ACC112 (cell line): ENCODE measurements at regions not wholly inside any gene's neighbourhood (a gene's known extent, or its start where the extent isn't known, plus 50 kb on each side); places are given as distances from the start of the nearest gene placed in this dataset.
"Not testable (repeated sequence)": the region's sequence is repeated elsewhere in the genome, so short reads cannot be mapped to it uniquely, and the experiment has no call there.

Experiments used
- H2AFZ ChIP-seq: fragments of 200-600 bp; sonication (generic); one replicate; pipeline ENCODE4 v1.6.0; 2017; ENCODE audit warnings: antibody characterized with exemption, low read length; ENCODE audit not compliant: unreplicated experiment
- H3K27ac ChIP-seq: fragments of 200-600 bp; sonication (generic); 2 replicates; pipeline ENCODE4 v1.5.1; 2014; ENCODE audit warnings: low read depth, mild to moderate bottlenecking, antibody characterized with exemption, low read length, moderate library complexity
- H3K27me3 ChIP-seq: fragments of 200-600 bp; sonication (generic); 2 replicates; pipeline ENCODE4 v1.6.1; 2014; ENCODE audit warnings: mild to moderate bottlenecking, antibody characterized with exemption, low read length, moderate library complexity, mixed read lengths; ENCODE audit not compliant: insufficient read depth
- H3K36me3 ChIP-seq: fragments of 200-600 bp; sonication (generic); 2 replicates; pipeline ENCODE4 v1.6.1; 2016; ENCODE audit warnings: mild to moderate bottlenecking, antibody characterized with exemption, low read length, moderate library complexity, mixed read lengths; ENCODE audit not compliant: insufficient read depth
- H3K4me1 ChIP-seq: fragments of 200-600 bp; sonication (generic); one replicate; pipeline ENCODE4 v1.6.1; 2016; ENCODE audit warnings: low read length, mixed read lengths; ENCODE audit not compliant: insufficient read depth, unreplicated experiment, control insufficient read depth
- H3K4me3 ChIP-seq: fragments of 200-600 bp; sonication (generic); 2 replicates; pipeline ENCODE4 v1.5.1; 2014; ENCODE audit warnings: mild to moderate bottlenecking, low read depth, low read length
- H3K79me2 ChIP-seq: fragments of 200-600 bp; sonication (generic); one replicate; pipeline ENCODE4 v1.6.0; 2016; ENCODE audit warnings: low read length; ENCODE audit not compliant: control insufficient read depth, unreplicated experiment, insufficient read depth

DNA sequence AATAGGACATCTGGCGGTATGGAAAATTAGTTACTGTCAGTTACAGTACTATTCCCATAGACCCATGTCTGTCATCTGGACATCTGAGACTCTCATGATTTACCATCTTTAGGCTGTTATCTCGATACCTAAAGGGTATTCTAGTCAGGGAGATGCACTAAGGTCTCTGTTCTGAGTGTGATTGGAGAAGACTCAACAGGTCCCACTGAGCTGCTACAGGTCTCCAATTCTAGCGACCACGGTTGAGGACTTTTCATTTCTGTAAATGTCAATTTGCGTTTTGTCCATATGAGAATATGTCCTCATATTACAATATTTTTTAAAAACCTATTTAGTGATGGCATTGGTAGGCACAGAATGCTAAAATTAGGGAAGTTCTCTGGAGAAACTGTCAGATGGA lies 1160.2 kb downstream of the TMEM121 start:
- Histone ChIP-seq H3K4me1 (no peaks in the 10 kb centered on the region), H2AFZ (no peak overlapping the region), H3K27me3 (no peaks in the 10 kb centered on the region), H3K79me2 (no peaks in the 10 kb centered on the region), H3K27ac (no peak overlapping the region), H3K4me3 (no peak overlapping the region), H3K36me3 (no peaks in the 10 kb centered on the region)

DNA sequence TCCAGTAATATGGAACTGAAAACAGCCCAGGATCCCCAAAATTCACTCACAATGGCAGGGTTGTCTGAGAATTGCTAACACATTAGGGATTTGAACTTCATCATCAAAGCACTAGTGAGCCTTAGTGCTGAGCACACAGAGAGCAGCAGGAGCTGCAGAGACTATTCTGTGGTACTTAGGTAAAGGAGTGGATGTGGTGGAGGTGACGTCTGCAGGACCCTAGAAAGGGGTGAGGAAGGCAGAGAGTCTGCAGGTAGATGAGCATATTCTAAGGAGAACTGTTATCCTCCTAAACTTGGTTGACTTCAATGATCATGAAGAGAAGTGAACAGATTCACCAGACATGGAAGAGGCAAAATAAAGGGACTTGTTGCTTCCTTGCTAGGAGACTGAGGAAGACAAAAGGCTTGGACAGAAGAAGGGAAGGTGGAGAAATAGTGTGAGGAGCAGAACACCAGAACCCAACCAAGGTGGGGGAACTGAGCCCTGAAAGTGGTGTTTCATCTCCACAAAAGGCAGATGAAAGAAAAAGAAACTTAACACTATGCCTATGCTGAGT lies 1164.0 kb downstream of the TMEM121 start:
- no peak overlapping the region for H2AFZ ChIP-seq
- H3K4me3 ChIP-seq: no peak overlapping the region
- H3K27me3 ChIP-seq: no peaks in the 10 kb centered on the region
- H3K27ac ChIP-seq: no peak overlapping the region
- H3K79me2 ChIP-seq: no peaks in the 10 kb centered on the region
- no peaks in the 10 kb centered on the region for H3K36me3 ChIP-seq
- H3K4me1 ChIP-seq: no peaks in the 10 kb centered on the region

DNA sequence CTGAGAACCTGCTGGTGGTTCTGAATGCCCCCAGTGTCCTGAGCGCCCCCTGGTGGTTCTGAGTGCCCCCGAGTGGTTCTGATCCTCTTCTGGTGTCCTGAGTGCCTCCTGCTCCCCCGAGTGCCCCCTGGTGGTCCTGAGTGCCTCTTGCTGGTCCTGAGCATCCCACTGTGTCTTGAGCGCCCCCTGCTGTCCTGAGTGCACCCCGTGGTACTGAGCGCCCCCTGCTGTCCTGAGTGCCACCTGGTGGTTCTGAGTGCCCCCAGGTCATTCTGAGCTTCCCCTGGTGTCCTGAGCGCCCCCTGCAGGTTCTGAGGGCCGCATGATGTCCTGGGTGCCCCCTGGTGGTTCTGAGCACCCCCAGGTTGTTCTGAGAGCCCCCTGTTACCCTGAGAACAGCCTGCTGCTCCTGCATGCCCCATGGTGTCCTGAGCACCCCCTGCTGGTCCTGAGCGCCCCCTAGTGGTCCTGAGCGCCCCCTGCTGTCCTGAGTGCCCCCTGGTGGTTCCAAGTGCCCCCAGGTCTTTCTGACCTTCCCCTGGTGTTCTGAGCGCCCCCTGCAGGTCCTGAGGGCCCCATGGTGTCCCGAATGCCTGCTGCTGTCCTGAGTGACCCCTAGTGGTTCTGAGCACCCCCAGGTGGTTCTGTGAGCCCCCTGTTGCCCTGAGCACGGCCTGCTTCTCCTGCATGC lies 1165.4 kb downstream of the TMEM121 start:
- H3K79me2 ChIP-seq: no peaks in the 10 kb centered on the region
- H3K27ac ChIP-seq: no peak overlapping the region
- H3K27me3 ChIP-seq: no peaks in the 10 kb centered on the region
- no peak overlapping the region for H3K4me3 ChIP-seq
- no peaks in the 10 kb centered on the region for H3K36me3 ChIP-seq
- H2AFZ ChIP-seq: no peak overlapping the region
- no peaks in the 10 kb centered on the region for H3K4me1 ChIP-seq

DNA sequence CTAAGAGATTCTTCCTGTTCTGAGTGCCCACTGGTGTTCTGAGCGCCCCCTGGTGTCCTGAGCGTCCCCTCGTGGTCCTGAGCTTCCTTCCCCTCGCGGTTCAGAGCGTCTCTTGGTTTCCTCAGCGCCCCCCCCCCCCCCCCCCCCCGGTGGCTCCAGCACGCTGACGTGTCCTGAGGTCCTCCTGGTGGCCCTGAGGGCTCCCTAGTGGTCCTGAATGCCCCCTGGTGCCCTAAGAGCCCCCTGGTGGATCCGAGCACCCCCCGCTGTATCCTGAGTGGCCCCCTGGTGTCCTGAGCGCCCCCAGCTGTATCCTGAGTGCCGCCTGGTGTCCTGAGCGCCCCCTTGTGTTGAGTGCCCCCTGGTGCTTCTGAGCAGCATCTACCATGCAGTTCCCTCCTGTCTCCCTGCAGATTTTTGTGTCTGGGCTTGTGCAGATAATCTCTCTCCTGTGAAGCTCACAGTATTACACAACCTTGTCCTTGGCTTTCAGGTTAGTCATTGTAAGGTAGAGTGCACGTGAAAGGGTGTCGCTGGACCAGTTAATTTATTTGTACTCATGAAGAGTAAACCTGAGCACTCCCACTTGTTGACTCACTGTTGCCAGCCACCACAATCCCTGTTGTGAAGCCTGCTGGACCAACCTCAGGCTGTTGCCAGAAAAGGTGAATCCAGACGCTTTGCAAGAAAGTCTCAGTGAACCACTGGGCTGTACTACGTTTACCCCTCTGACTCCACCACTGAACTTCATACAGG lies 1168.4 kb downstream of the TMEM121 start:
- Histone ChIP-seq H2AFZ (no peak overlapping the region), H3K4me3 (no peak overlapping the region), H3K27ac (no peak overlapping the region), H3K36me3 (no peaks in the 10 kb centered on the region), H3K4me1 (no peaks in the 10 kb centered on the region), H3K27me3 (no peaks in the 10 kb centered on the region), H3K79me2 (no peaks in the 10 kb centered on the region)

DNA sequence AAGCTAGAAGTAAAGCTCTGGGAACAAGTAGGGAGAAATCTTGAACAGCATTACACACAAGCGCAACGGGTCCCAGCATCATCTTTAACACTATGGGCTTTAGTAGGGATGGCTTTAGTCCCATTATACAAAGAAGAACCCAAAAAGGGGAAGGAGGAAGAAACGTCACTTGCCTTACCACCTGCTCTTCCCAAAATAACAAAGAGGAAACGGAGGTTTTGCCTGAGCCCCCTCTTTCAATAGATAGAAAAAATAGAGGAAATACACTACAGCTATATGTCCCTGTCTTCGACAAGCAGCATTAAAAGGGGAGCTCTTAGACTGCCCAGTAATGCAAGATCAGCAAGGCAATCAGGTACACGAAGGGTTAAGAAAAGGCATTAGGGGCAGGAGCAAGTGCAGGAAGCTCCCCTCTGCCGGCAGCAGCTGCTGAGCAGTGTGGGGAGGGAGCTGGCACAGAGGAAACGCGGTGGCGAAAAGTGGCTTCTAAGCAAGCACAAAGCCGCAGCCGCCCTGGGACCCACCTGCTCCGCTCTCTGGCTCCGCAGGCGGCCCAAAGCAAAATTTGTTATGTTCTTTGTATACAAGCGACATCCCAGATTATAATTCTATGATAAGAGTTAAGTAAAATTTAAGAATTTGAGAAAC lies 1172.4 kb downstream of the TMEM121 start:
- H3K4me1 ChIP-seq, H3K79me2 ChIP-seq, H3K4me3 ChIP-seq, H3K27me3 ChIP-seq, H2AFZ ChIP-seq, H3K36me3 ChIP-seq, H3K27ac ChIP-seq: not testable (repeated sequence)

DNA sequence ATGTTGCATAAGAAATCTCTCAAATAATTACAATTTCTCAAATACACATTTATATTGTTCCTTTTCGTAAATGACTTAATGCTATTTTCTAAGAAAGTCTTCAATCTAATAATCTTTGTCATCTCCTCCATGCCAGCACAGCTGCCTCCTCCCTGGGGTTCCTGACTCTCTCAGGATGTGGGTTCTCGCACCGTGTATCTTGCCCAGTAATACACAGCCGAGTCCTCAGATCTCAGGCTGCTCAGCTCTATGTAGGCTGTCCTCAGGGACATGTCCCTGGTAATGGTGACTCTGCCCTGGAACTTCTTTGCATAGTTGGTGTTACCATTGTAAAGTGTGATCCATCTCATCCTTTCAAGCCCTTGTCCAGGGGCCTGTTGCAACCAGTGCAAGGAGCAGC lies 1177.3 kb downstream of the TMEM121 start:
- not testable (repeated sequence) for H3K4me3 ChIP-seq, H3K27ac ChIP-seq, H3K27me3 ChIP-seq, H3K4me1 ChIP-seq, H2AFZ ChIP-seq, H3K36me3 ChIP-seq, H3K79me2 ChIP-seq

DNA sequence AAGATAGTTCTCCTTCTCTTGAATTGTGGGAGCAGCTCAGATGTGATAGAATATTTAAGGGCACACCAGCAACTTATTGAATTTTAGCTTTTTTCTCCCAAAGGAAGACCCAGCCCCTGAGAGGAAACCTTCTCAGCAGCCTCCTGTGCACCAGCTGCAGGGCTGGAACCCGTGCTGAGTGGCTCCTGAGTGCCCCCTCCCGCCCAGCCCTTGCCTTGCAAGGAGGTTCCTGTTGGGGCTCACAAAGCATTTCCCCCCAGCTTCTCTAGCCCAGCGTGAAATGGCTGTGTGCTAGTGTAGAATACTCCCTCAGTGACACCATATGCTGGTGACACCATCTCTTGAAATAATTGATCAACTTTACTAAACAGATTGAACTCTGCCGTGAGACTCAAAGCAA lies 1180.1 kb downstream of the TMEM121 start:
- not testable (repeated sequence) for H3K27ac ChIP-seq, H3K79me2 ChIP-seq

DNA sequence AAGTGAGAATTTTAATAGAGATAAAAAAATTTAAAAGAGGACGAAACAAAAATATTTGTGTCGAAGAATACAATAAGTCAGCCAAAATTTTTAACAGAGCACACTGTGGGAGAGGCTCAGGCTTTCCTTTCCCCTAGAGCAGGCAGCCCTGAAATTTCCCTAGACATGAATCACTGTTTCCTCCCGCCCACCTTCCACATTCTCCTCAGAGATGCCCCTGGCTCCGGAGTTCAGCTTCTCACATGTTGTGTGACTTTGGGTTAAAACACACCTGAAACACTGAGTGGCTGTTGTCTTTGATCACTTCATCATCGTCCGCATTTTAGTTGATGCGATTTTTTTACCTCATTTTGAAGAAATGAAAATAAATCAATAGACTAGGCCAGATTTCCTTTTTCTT lies 1183.8 kb downstream of the TMEM121 start:
- not testable (repeated sequence) for H3K79me2 ChIP-seq, H3K4me3 ChIP-seq, H3K4me1 ChIP-seq, H3K27me3 ChIP-seq, H2AFZ ChIP-seq, H3K36me3 ChIP-seq, H3K27ac ChIP-seq

More for the DNA sequence above, 1180.1 kb downstream of the TMEM121 start:
- H3K27me3 ChIP-seq, H3K36me3 ChIP-seq, H3K4me1 ChIP-seq, H2AFZ ChIP-seq, H3K4me3 ChIP-seq: not testable (repeated sequence)

DNA sequence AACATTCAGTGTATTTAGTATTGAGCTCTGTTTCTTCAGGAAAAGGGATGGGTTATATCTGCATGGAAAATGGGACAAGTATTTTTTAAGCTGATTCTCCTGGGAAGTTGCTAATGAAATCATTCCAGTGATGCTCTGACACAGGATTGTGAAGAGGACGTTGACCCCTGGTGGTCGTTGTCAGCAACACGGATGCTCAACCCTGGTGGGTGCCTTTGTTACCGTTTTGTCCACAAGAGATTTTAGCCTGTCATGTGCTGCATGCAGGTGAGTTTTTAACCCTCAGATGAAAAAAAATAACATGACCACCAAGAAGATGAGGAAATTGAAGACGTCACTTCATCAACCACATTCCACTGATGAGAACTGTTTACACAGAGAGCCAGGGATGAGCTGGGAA lies 1186.1 kb downstream of the TMEM121 start:
- H2AFZ ChIP-seq, H3K27ac ChIP-seq, H3K79me2 ChIP-seq, H3K27me3 ChIP-seq, H3K4me3 ChIP-seq, H3K36me3 ChIP-seq, H3K4me1 ChIP-seq: not testable (repeated sequence)

DNA sequence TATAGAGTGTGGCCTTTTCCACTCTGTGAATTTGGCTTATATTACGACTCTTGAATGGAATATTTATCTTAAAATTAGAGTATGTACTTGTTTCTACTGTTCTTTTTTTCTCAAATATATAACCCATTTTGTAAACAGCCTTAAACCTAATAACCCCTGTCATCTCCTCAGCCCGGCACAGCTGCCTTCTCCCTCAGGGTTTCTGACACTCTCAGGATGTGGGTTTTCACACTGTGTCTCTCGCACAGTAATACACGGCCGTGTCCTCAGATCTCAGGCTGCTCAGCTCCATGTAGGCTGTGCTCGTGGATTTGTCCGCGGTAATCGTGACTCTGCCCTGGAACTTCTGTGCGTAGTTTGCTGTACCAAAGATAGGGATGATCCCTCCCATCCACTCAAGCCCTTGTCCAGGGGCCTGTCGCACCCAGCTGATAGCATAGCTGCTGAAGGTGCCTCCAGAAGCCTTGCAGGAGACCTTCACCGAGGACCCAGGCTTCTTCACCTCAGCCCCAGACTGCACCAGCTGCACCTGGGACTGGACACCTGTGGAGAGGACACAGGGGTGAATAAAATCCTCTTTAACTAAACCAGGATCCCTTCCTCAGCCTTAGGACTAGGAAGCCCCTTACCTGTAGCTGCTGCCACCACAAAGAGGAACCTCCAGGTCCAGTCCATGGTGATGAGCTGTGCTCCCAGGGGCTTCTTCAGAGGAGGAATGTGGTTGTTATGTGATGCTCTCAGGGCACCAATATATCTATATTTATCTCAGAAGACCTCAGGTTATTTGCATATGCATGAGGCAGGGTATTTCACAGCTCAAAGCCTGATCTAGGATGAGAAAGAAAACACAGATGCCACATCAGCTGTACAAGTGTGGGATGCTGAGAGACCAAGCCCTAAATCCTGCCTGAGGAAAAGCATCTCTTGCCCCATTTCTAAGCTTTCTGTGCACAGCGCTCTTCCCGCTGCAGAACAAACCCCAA lies 1188.4 kb downstream of the TMEM121 start:
- H3K36me3 ChIP-seq, H2AFZ ChIP-seq, H3K27me3 ChIP-seq, H3K79me2 ChIP-seq, H3K27ac ChIP-seq, H3K4me1 ChIP-seq, H3K4me3 ChIP-seq: not testable (repeated sequence)
